ENCODE measurements at regions not wholly inside any gene's neighbourhood (a gene's known extent, or its start where the extent isn't known, plus 50 kb on each side); places are given as distances from the start of the nearest gene placed in this dataset.
A peak's percentile ranks its signal among the peaks of the same experiment; 100 is the strongest.
"Not testable (repeated sequence)": the region's sequence is repeated elsewhere in the genome, so short reads cannot be mapped to it uniquely, and the experiment has no call there.

DNA sequence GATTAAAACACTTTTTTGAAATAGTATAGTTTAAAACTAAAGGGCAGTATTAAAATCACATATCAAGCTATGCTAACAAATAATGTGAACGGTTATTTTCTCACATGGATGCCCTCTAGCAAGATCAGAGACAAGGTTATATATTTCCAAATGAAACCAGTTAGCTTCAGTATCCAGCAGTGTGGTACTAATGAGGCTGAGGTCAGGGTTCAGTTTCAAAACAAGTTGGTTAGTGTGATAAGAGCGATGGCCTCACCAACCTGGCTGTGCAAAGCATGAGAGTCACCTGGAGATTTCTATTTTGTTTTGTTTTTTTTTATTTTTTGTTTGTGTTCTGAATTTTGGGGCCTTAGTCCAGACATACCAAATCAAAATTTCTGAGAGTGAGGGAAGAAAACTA, 352.2 kb upstream of the KITLG start:
- no peak for DNase-seq

DNA sequence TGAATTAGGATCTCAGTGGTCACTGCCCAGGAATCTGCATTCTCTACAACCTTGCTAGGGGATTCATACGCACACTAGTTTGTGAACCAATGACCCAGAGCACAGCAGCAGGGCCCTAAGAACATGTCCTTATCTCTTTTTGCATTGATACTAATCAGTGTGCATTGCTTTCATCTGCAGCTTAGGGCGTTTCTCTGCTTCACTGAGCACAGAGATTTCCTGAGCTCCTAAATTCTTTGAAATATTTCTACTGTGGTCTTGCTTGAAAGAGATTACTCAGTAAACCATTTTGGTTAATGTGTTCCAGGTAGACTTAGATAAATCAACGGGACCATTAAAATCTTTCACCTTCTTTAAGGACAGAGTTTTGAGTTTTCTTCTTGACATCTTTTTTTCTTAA, 351.3 kb upstream of the KITLG start:
- no peak for DNase-seq

DNA sequence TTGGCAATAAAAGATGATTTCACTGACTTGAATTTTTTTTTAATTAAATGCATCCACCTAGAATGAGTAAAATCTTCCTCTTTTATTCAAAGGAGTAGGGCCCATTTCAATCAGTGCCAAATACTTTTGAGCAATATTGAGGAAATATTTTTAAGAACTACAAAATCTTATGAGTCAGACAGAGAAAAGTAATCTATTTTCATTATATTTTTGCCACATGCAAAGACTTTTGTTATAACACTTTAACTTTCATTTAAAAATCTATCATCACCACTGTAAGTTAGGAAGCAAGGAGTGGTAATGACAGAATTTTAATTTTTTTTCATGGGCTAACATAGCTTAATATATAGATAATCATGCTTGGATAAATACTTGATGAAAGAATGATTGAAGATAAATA, 345.2 kb upstream of the KITLG start:
- no peak for DNase-seq

DNA sequence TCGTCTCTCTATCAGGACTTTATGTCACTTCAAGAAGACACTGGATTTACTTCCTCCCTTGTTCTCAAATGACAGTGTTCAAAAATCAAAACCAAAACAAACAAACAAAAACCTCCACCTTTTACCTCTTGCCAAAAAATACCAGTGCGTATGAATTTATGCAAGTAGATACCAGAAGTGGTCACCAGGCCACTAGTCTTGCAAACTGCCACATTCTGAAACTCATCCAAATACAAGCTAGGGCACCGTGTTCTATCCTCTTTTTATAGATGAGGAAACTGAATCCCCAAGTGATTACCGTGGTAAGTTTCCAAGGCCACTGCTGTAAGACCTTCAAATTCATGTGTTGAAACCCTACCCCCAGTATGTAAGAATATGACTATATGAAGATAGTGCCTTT, 343.9 kb upstream of the KITLG start:
- no peak for DNase-seq

DNA sequence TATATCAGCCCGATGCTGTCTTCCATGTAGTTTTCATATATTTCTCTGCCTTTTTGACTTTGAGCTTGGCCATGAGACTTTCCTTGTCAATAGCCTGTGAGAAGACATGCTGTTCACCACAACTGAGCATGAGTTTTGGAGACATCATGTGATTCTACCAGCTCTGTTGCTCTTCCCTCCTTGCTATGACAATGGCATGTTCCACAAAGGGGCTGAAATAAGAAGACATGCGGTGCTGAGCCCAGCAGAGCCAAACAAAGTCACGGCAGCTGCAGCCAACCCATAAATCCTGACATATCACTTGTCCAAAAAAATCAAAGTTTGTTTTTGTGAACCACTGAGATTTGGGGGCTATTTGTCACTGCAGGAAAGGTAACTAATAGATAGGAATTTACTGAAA, 343.4 kb upstream of the KITLG start:
- DNase-seq, result no peak

DNA sequence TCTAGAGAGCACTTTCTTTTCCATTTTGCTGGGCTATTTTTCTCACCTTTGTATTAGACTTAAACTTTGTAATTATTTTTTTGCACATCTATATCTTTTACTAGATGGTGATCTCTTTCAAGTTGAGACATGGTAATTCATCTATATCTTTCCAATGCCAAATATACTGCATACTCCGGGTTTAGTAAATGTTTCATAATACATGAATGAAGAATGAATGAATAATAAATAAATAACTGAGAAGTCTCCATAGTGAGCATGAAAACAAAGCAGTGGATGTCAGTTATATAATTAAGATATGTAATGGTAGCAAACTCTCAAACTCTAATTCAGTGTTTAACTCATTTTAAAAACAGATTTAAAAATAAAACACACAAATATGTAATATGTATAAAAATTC, 342.5 kb upstream of the KITLG start:
- no peak for DNase-seq

DNA sequence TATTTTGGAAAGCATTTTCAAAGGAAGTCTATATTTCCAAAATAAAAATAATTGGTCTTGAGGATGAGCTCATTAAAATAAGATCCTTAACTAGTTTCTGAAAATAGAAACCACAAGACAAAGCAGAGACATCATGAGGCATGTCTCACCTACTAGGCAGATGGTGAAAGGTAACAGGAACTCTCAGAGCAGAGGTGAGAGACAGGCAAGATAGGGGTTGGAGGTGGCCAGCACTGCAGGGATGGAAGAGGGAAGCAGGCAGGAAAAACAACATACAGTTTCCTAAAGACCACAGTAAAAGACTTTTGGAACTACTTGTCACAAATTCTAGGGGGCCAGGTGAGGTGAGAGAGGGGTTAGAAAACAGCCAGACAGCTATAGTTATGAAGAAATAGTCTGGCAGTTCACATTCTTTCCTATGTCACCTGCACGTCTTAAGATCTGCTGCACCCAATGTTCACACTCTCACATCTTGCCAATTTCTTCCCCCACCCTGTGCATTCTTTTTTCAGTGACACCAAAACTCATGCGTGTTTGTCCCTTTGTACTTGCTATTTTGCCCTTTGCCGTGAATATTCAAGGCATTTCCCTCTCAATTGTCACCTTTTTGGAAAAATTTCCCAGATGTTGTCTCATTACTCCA, 341.7 kb upstream of the KITLG start:
- DNase-seq, result no peak

DNA sequence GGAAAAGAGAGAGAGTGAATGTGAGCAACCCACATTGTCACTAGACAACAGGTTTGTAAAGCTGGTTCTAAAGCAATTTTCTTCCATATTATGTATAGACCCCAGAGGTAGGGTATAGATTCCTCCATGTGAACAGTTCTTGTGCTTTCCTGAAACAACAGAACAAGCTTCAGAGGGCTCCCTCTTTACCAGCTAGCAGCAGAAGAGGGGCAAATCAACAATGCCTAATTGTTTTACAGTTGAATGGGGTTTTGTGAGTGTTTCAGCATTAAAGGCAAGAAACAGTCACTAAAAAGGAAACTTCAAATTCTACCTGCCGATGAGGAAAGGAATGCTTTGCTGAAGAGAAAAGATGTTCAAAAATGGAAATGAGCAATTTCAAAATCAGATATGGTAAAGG, 341.2 kb upstream of the KITLG start:
- no peak for DNase-seq

DNA sequence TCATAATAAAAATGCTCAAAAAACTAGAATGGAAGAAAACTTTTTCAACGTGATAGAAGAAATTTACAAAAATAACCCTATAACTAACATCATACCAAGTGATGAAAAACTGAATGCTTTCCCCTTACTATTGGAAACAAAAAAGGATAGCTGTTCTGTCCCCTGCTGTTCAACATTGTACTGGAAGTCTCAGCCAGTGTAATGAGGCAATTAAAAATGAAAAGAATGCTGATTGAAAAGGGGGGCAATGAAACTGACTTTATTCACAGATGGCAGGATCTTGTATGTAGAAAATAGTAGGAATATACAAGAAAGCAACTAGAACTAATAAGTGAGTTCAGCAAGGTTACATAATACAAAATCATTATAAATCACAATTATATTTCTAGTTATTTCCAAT, 337.9 kb upstream of the KITLG start:
- DNase-seq, result peak in 1 of 3 experiments; percentile 34

DNA sequence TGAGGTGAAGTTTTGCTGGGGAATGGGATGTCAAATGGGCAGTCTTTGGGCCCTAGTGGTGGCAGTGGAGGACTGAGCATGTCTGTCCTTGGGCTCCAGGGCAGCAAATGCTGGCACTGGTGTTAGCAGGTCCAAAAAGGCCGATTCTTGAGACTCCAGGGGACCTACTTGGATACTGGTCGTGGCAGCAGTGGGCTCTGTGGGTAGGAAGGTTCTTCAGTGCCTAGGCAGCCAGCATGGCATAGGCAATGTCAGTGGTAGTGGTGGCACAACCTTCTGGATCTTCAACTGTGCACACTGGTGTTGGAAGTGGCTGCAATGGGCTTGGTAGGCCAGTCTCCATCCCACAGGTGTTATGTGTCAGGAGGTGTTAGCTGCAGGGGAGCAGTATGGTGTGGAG, 334.7 kb upstream of the KITLG start:
- no peak for DNase-seq

DNA sequence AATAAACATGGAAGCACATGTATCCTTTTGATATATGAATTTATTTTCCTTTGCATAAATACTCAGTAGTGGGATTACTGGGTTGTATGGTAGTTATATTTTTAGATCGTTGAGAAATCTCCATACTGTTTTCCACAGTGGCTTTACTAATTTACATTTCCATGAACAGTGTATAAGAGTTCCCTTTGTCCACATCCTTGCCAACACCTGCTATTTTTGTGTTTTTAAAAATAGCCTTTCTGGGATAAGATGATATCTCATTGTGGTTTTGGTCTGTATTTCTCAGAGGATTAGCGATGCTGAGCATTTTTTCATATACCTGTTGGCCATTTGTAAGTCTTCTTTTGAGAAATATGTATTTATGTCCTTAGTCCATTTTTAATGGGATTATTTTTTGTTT, 329.2 kb upstream of the KITLG start:
- DNase-seq, result no peak

DNA sequence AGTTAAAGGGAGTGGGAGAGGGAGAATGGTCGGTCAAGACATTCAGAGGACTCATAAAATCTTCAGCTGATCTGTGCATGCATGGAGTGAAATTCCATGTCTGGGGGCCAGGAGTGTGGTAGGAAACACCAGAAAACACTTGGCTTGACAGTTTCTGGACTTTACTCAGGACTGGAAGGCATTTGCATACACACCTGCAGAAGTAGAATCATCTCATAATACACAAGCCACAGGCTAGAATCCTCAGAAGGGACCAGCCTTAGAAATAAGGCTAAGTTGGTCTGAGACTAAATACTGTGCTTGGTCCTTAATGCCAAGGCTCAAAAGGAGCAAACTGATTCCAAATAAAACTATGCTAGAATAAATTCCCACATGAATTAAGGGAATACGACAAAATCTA, 328.1 kb upstream of the KITLG start:
- no peak for DNase-seq

DNA sequence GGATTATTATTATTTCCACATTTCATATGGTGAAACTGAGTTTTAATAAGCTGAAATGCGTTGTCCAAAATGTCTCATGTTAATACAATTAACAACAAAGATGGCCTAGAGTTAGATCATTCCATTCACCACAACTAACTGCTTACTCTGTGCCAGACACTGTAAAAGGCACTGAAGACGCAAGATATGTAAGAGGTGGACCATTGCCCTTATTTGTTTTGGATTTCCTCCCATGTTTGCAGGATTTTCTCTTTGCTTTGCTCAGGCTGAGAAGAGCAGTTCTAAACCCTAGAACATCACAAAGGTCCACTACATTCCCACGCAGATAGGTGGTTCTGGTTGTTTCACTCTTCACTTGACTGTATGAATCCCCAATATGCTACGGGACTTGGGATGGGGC, 324.4 kb upstream of the KITLG start:
- no peak for DNase-seq

DNA sequence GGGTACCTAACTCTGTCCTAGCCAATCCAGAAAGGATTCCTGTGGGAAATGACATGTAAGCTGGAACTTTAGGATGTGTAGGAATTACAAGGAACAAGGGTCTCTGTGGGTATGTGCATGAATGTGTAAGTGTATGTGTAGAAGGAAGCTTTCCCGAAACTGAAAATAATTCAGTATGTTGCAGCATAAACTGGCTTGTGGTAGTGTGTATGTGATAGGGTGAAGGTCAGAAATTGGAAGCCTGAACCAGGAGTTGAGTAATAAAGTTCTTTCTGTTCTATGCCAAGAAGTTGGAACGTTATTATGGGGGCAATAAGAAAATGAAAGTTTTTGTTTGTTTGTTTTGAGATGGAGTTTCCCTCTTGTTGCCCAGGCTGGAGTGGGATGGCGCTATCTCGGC, 323.1 kb upstream of the KITLG start:
- DNase-seq, result no peak

DNA sequence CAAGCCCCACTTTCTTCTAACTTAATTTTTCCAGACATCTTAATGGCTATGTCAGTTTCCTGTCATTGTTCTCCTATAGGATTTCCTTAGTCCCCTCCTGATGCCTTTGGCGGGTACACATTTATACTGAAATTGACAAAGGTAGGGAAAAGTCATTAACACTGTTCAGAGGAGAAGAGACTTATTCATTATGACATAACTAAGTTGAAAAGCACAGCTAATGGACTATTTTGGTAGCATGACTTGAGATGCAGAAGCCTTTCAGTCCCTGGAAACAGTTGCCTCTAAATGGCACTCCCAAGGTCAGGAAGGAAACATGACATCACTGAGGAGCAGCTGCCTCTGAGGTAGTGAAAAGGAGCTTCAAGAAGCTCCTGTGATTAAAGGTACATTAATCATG, 317.5 kb upstream of the KITLG start:
- DNase-seq, result no peak

DNA sequence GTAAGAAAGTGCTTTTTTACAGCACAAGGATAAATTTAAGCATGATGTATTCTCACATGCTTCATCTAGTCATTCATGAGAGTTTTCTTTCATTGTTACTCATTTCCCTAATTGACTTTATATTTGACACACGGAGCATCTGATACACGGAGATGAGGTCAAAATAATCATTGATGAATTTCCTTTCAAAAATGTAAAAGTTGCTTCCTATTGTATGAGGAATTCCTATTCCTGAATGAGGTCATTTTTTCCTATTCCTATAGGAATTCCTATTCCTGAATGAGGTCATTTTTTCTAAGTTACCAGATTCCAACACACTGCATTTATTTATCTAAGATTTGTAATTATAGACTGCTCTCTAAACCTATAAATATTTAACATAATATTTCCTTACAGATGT, 316.7 kb upstream of the KITLG start:
- DNase-seq, result no peak

DNA sequence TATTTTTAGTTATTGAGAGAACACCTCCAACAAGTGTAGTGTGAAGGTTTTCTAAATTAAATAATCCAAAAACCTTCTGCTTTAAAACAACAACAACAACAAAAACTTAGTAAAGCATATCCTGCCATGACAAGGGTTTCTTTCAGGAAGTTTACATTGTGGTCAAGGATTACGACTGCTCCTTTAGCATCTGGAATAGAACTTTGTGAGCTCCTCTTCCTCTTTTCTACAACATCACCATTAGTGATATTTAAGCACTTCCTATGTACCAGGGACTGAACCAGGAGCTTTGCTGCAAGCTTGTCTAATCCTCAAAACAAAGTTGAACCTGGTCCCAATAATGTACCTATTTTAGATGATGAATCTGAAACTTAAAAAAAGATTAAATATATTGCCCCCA, 315.4 kb upstream of the KITLG start:
- no peak for DNase-seq

DNA sequence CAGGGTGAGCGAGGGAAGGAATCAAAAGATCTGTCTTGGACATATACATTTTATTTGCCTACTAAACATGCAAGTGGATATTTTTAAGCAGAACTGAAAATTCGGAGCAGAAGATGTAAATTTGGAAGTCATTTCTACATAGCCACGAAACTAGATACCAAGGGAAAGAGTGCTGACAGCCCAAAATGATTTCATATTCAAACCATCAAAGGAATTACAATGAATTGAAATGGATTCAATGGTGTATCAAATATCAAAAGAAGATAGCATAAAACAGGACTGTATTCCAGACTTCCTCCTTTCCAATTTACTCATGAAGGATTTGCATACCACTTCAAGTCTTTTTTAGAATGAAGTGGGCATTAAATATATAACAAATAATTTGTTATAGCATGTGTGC, 313.5 kb upstream of the KITLG start:
- DNase-seq, result peak in 1 of 3 experiments; percentile 20

DNA sequence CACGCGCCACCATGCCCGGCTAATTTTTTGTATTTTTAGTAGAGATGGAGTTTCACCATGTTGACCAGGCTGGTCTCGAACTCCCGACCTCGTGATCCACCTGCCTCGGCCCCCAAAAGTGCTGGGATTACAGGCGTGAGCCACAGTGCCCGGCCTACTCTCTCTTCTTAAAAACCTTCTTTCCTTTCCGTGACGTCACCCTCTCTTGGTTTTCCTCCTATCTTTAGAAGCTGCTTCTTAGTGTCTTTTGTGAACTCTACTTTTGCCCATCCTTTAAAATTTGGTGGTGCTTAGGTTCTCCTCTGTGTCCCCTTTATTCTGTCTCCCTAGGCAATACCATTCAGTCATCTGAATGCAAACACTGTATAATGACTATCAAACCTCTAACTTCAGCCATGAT, 311.2 kb upstream of the KITLG start:
- DNase-seq, result not testable (repeated sequence)

DNA sequence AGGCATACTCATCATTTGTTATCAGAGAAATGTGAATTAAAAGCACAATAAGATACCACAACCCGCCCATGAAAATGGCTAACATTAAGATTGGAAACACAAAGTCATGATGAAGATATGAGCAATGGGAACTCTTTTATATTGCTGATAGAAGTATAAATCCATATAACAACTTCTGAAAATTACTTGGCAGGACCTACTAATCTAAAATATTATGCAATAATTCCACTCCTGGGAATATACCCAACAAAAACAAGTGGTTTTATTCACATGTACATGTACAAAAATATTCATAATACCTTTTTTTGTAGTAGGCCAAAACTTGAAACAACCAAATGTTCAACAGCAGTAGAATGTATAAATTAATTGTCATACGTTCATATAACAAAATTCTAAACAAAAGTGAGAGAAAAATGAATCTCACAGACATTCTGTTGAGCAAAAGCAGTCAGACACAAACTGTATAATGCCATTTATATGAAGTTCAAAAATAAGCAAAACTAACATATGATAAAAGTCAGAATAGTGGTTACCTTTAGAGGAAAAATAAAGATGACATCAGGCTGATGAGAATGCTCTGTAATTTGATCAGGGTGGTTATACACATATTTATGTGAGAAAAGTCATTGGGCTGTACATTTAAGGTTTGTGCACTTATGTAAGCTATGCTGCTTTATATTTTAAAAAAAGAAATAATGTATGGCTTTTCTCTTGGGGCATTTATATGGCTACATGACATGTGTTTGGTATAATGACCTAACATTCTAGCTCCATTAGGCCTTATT, 309.2 kb upstream of the KITLG start:
- DNase-seq, result no peak

DNA sequence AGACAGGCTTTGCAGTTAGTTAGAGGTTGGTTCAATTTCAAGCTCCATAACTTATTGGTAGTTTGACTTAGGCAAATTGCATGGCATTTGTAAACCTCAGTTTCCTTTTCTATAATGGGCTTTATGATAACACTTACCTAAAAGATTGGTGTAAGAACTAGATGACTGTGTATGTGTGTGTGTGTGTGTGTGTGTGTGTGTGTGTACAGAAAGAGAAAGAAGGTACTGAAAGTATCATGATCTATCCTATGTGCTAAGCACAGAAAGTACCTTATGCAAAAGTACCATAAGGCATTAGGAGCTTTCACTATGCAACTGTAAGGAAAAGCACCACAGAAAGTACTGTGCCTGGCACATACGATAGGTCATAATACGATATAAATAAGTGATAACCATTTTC, 304.3 kb upstream of the KITLG start:
- no peak for DNase-seq

DNA sequence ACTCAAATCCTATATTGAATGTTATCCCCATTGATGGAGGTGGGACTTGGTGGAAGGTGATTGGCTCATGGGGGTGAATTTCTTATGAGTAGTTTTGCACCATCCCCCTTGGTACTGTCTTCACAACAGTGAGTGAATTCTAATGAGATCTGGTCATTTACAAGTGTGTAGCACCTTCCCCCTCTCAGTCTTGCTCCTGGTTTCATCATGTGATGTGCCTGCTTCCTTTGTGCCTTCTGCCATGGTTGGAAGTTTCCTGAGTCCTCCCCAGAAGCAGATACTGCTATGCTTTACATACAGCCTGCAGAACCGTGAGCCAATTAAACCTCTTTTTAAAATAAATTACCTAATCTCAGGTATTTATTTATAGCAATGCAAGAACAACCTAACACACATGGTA, 302.4 kb upstream of the KITLG start:
- no peak for DNase-seq

DNA sequence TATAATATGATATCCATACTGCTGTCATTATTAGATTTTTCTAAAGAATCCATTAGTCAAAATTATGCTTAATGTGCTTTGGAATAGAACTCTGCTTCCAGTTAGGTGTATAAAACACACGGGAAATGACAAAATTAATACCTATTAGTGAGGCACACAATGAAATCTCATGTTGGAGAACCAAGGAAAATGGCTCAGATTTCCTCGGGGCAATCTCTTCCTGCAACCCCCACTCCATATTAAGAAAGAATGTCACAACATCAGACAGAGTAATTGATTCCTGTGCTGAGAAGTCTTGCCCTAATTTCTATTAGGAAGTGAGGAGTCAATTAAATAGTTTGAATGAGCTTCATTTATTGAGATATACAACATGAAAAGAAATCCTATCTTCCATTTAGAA, 299.8 kb upstream of the KITLG start:
- peak in 1 of 3 experiments; percentile 19 for DNase-seq

DNA sequence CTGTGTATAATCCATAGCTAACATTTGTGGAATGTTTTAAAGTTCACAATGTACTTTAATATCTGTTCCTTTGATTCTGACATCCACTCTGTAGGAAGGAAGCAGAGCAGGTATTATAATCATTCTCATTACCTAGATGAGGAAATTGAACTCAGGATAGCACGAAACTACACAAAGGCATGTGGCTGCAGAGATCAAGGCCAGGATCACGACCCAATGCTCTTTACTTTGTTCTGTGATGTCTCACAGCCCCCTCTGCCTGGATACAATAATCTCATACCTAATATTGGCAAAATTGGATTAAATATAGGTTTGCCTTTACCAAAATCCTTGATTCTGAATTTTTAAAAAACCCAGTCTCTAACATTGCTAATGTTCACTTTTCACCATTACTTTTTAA, 298.0 kb upstream of the KITLG start:
- no peak for DNase-seq

DNA sequence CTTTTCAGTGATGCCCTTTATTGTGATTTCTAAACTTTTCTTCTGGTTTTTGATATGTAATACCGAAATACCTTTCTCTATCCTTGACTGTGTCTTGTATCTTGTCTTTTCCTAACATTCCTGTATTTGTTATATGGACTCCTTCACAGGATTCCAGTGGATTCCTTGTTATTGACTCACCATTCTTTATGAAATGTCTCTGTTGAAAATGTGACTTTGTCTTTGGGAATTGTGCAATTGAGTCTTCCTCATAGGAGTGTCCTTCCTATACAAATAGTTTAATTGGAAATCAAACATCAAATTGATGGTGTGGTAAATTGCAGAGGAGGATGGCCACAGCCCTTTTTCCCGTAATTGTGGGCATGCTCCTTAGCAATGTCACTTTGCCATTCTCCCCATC, 296.6 kb upstream of the KITLG start:
- DNase-seq, result no peak
